ENCODE measurements at regions not wholly inside any gene's neighbourhood (a gene's known extent, or its start where the extent isn't known, plus 50 kb on each side); places are given as distances from the start of the nearest gene placed in this dataset.

DNA sequence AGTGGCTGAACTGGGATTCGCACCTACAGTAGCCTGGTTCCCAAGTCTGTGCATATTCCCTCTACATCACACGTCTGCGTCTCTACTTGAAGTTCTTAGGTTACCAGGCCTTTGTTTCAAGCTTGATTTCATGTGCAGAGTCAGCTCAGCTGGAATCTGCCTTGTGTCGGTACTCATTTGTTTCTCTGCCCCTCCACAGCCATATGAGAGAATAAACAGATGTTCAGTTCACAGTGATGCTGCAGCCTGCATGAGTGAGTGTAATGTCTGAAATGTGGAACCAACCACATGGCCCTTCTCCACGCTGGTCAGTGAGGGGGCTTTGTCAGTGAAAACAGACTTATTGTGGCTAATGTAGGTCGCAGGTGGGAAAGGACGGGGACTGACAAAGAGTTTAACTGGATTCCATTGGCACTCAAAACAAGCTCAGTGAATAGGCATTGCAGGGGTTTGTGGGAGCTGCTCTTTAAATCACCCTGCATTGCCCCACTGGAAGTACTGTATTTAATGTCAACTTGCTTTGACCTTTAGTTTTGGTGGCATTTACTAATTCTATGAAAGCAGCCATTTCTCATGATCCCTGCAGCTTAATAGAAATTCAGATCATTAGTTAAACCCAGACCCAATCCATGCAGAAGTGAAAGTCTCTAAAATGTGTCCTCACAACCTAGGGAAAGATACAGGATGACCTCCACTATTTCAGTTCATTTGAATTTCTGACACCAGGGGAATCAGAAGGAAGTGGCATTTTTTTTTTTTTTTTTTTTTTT lies 136.4 kb upstream of the FAM78B start:
- TF ChIP-seq CTCF (IDR thresholded peaks at IDR 0.05; ENCODE audit: control extremely low read depth in 1 of 3, insufficient read depth in 1 of 3, low read depth in 1 of 3, low read length in 3 of 3): no peak
- no peak for TF ChIP-seq CREB1 (IDR thresholded peaks at IDR 0.05)
- no peak for TF ChIP-seq HDAC6 (IDR thresholded peaks at IDR 0.05; ENCODE audit: low read depth, low read length)
- no peak for TF ChIP-seq POLR2A (IDR thresholded peaks at IDR 0.05; ENCODE audit: control extremely low read depth in 1 of 2, low read depth in 2 of 2, low read length in 2 of 2)
- no peak for TF ChIP-seq SAP30 (IDR thresholded peaks at IDR 0.05; ENCODE audit: insufficient read depth, insufficient replicate concordance, low read length)
- no peak for TF ChIP-seq FOSL1 (IDR thresholded peaks at IDR 0.05; ENCODE audit: insufficient read depth, low read depth, low read length)
- TF ChIP-seq SIRT6 (IDR thresholded peaks at IDR 0.05; ENCODE audit: low read length): no peak

Data from H1 (cell line).